BJ (cell line): ENCODE measurements at regions not wholly inside any gene's neighbourhood (a gene's known extent, or its start where the extent isn't known, plus 50 kb on each side); places are given as distances from the start of the nearest gene placed in this dataset.

Experiments
- CTCF ChIA-PET: fragments of 350-600 bp; formaldehyde crosslinking; extraction: SDS; loops from one replicate; lab custom pipeline; 2021; ENCODE audit warnings: antibody characterized with exemption, inconsistent platforms; lab: Yijun Ruan, JAX
- POLR2A ChIA-PET: fragments of 300-600 bp; sonication (Branson Sonifier 250); formaldehyde crosslinking; extraction: SDS; loops from one replicate; lab custom pipeline; 2021; ENCODE audit warnings: antibody characterized with exemption; lab: Charles Lee
- DNase-seq: peaks from one replicate; pipeline ENCODE4 v3.0.0-alpha.2; 2011; ENCODE audit warnings: low read depth
- H3K27me3 ChIP-seq: 2 replicates; pipeline ENCODE4 v1.6.0; 2011; ENCODE audit warnings: low read length; ENCODE audit not compliant: control insufficient read depth, insufficient read depth
- H3K36me3 ChIP-seq: 2 replicates; pipeline ENCODE4 v1.5.1; 2011; ENCODE audit warnings: low read length; ENCODE audit not compliant: control insufficient read depth, insufficient read depth
- H3K4me3 ChIP-seq: 2 replicates; pipeline ENCODE4 v1.5.1; 2011; ENCODE audit warnings: low read depth, mild to moderate bottlenecking, control low read depth, low read length
- TF ChIP-seq, protein P1 (sequence below): IDR thresholded peaks from 2 replicates; pipeline ENCODE4 v1.5.1; 2011; ENCODE audit warnings: low read depth, mild to moderate bottlenecking, control low read depth, inconsistent platforms, low read length, moderate library complexity; ENCODE audit not compliant: insufficient read depth

DNA sequence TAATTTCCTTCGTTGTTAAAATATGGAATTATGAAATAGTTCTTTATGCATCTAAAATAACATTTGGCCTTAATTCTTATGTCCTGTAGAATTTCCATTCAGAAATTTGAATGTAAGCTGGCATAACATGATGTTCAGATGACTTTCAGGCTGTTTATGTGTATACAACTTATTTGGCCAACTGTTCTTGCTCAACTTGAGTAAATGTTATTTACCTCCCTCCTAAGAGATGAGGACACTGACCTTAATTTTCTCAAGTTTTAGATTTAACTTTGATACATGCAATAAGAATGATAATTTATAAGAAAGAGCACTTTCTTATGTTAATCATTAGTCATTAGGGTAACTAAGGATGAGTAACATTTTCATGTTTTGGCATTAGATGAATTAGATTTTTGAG lies 365.4 kb downstream of the AEBP2 start:
- POLR2A ChIA-PET: no interaction called here
- no peaks in the 10 kb centered on the region for H3K36me3 ChIP-seq
- DNase-seq: no peak
- TF ChIP-seq, protein P1, sequence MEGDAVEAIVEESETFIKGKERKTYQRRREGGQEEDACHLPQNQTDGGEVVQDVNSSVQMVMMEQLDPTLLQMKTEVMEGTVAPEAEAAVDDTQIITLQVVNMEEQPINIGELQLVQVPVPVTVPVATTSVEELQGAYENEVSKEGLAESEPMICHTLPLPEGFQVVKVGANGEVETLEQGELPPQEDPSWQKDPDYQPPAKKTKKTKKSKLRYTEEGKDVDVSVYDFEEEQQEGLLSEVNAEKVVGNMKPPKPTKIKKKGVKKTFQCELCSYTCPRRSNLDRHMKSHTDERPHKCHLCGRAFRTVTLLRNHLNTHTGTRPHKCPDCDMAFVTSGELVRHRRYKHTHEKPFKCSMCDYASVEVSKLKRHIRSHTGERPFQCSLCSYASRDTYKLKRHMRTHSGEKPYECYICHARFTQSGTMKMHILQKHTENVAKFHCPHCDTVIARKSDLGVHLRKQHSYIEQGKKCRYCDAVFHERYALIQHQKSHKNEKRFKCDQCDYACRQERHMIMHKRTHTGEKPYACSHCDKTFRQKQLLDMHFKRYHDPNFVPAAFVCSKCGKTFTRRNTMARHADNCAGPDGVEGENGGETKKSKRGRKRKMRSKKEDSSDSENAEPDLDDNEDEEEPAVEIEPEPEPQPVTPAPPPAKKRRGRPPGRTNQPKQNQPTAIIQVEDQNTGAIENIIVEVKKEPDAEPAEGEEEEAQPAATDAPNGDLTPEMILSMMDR: no peak
- no peaks in the 10 kb centered on the region for H3K27me3 ChIP-seq
- no peak overlapping the region for H3K4me3 ChIP-seq
- CTCF ChIA-PET: no interaction called here

DNA sequence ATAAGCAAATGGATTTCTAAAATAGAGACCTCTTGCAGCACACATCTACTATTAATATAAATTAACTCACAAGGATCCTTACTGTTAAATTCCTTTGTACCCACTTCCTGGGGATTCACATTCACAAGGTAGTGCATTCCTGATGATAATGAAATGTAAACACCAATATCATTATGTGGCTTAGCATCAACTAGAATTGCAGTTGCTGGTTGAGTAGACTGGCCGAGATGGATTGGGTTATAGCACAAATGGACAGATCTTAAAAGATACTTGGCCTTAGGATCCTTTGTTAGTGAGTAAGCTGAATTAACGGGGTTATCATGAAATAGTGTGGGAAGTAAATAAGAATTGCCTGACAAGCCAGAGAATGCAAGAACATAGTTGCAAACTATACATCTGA lies 369.1 kb downstream of the AEBP2 start:
- TF ChIP-seq, protein P1: no peak
- CTCF ChIA-PET: interaction anchor here (0.6 kb wide), 1 partner anchor 262 kb away, joined by 3 read pairs; no protein-coding TSS in a partner anchor

GRCh38 chr12:19810213-19810612 lies 370.9 kb downstream of the AEBP2 start:
- no peak for DNase-seq
- H3K27me3 ChIP-seq: no peaks in the 10 kb centered on the region
- TF ChIP-seq, protein P1: no peak
- no peak overlapping the region for H3K4me3 ChIP-seq
- ChIA-PET CTCF (no interaction called here), POLR2A (no interaction called here)
- no peaks in the 10 kb centered on the region for H3K36me3 ChIP-seq

More for the DNA sequence above, 369.1 kb downstream of the AEBP2 start:
- Histone ChIP-seq H3K36me3 (no peaks in the 10 kb centered on the region), H3K27me3 (no peaks in the 10 kb centered on the region), H3K4me3 (no peak overlapping the region)
- POLR2A ChIA-PET: no interaction called here
- DNase-seq: no peak

GRCh38 chr12:19811922-19812321 lies 372.6 kb downstream of the AEBP2 start:
- ChIA-PET CTCF (no interaction called here), POLR2A (no interaction called here)
- TF ChIP-seq, protein P1: no peak
- Histone ChIP-seq H3K27me3 (no peaks in the 10 kb centered on the region), H3K4me3 (no peak overlapping the region), H3K36me3 (no peaks in the 10 kb centered on the region)
- DNase-seq: no peak

GRCh38 chr12:19819231-19819630 lies 379.9 kb downstream of the AEBP2 start:
- ChIA-PET CTCF (interaction anchor here (1.4 kb wide), 1 partner anchor 16 kb away, joined by 3 read pairs; no protein-coding TSS in a partner anchor), POLR2A (no interaction called here)
- Histone ChIP-seq H3K4me3 (no peak overlapping the region), H3K36me3 (no peaks in the 10 kb centered on the region), H3K27me3 (no peaks in the 10 kb centered on the region)
- TF ChIP-seq, protein P1: no peak
- no peak for DNase-seq
